Endothelial cell of umbilical vein (primary cell): ENCODE measurements at regions not wholly inside any gene's neighbourhood (a gene's known extent, or its start where the extent isn't known, plus 50 kb on each side); places are given as distances from the start of the nearest gene placed in this dataset.

Source experiments
- BruUV-seq: library from RNA; stranded (reverse); fragments of 400-500 nt; replicated peaks from 2 replicates; lab custom pipeline; 2021; lab: Mats Ljungman, UMichigan
- CTCF ChIA-PET: fragments of 300-600, 350-600 bp; sonication (Branson Sonifier 250); formaldehyde crosslinking; loops from one replicate; lab custom pipeline; 2021; ENCODE audit warnings: antibody characterized with exemption, inconsistent platforms; lab: Charles Lee
- POLR2A ChIA-PET: fragments of 300-600, 350-600 bp; sonication (Branson Sonifier 250); formaldehyde crosslinking; loops from one replicate; lab custom pipeline; 2021; ENCODE audit warnings: antibody characterized with exemption, inconsistent platforms; lab: Charles Lee
- DNase-seq: peaks from one replicate; pipeline ENCODE4 v3.0.0-alpha.2; 2011; ENCODE audit warnings: low read depth, low spot score
- FAIRE-seq: peaks from 2 replicates; lab custom pipeline; 2011; peaks lifted over from hg19 to GRCh38; lab: Jason Lieb, UNC
- H2AFZ ChIP-seq: 2 replicates; pipeline ENCODE4 v1.6.0; 2012; ENCODE audit warnings: low read depth, low read length, control low read depth, inconsistent platforms
- H3K27ac ChIP-seq: 2 replicates; pipeline ENCODE4 v1.5.1; 2011; ENCODE audit warnings: low read depth, mild to moderate bottlenecking, control low read depth, low read length, moderate library complexity; ENCODE audit not compliant: insufficient read depth
- H3K27me3 ChIP-seq, 2 experiments: 2 replicates each; pipeline versions ENCODE4 v1.6.0 to v1.6.1; 2011; ENCODE audit warnings: low read length in 2 of 2, mixed read lengths in 1 of 2; ENCODE audit not compliant: control insufficient read depth in 2 of 2, insufficient read depth in 2 of 2
- H3K36me3 ChIP-seq, 2 experiments: 2 replicates in 1 of 2; 3 replicates in 1 of 2; pipeline ENCODE4 v1.5.1; 2011; ENCODE audit warnings: low read length in 2 of 2, mild to moderate bottlenecking in 1 of 2, moderate library complexity in 1 of 2; ENCODE audit not compliant: control insufficient read depth in 2 of 2, insufficient read depth in 2 of 2; ENCODE audit errors: extremely low read depth in 1 of 2
- H3K4me1 ChIP-seq: 3 replicates; pipeline ENCODE4 v1.5.1; 2011; ENCODE audit warnings: mild to moderate bottlenecking, low read length; ENCODE audit not compliant: control insufficient read depth, insufficient read depth; ENCODE audit errors: extremely low read depth
- H3K4me2 ChIP-seq: 2 replicates; pipeline ENCODE4 v1.6.1; 2011; ENCODE audit warnings: low read length, control low read depth, mixed read lengths; ENCODE audit not compliant: insufficient read depth
- H3K4me3 ChIP-seq, 3 experiments: fragments of 200-600 bp in 1 of 3; sonication (generic), shearing (Covaris generic) in 1 of 3; replicated peaks in 1 of 3; 2 replicates each; pipeline ENCODE4 v1.5.1; 2011 to 2016; ENCODE audit warnings: control low read depth in 3 of 3, low read length in 3 of 3, mild to moderate bottlenecking in 2 of 3, inconsistent platforms in 1 of 3, low read depth in 1 of 3, moderate library complexity in 1 of 3; ENCODE audit not compliant: insufficient read depth in 1 of 3
- H3K79me2 ChIP-seq: 2 replicates; pipeline ENCODE4 v1.6.0; 2012; ENCODE audit warnings: low read length, inconsistent platforms; ENCODE audit not compliant: control insufficient read depth, insufficient read depth
- H3K9ac ChIP-seq: replicated peaks from 2 replicates; pipeline ENCODE3; 2011; ENCODE audit warnings: low read length, control low read depth; ENCODE audit not compliant: insufficient read depth; ENCODE audit errors: extremely low read depth
- H3K9me1 ChIP-seq: replicated peaks from 3 replicates; pipeline ENCODE4 v1.6.0; 2011; ENCODE audit warnings: mild to moderate bottlenecking, low read length; ENCODE audit not compliant: control insufficient read depth, insufficient read depth; ENCODE audit errors: extremely low read depth
- H3K9me3 ChIP-seq: replicated peaks from 2 replicates; pipeline ENCODE4 v1.5.1; 2012; ENCODE audit warnings: low read length, inconsistent platforms; ENCODE audit not compliant: control insufficient read depth, insufficient read depth
- H4K20me1 ChIP-seq: replicated peaks from 2 replicates; pipeline ENCODE3; 2011; ENCODE audit warnings: mild to moderate bottlenecking, low read length; ENCODE audit not compliant: control insufficient read depth, insufficient read depth; ENCODE audit errors: extremely low read depth
- CTCF ChIP-seq, 2 donors: IDR thresholded peaks; 1 replicate in 1 of 2; 2 replicates in 1 of 2; pipeline ENCODE4 v1.5.1; 2011; ENCODE audit warnings: low read length in 2 of 2, mild to moderate bottlenecking in 2 of 2, moderate library complexity in 2 of 2, control low read depth in 1 of 2, inconsistent platforms in 1 of 2, low read depth in 1 of 2; ENCODE audit not compliant: insufficient read depth in 1 of 2; ENCODE audit errors: extremely low read depth in 1 of 2
- EZH2 ChIP-seq: IDR thresholded peaks from 2 replicates; pipeline ENCODE4 v1.6.1; 2012; ENCODE audit warnings: borderline replicate concordance, low read depth, mild to moderate bottlenecking, moderate library complexity, low read length, inconsistent platforms; ENCODE audit not compliant: severe bottlenecking
- FOS ChIP-seq: IDR thresholded peaks from 2 replicates; pipeline ENCODE4 v1.6.1; 2011; ENCODE audit warnings: mild to moderate bottlenecking, low read length, moderate library complexity, borderline replicate concordance; ENCODE audit not compliant: insufficient read depth
- GATA2 ChIP-seq: IDR thresholded peaks from 2 replicates; pipeline ENCODE4 v1.7.0; 2011; ENCODE audit warnings: low read depth, mild to moderate bottlenecking, moderate library complexity, mixed read lengths, low read length; ENCODE audit not compliant: insufficient read length, insufficient read depth
- JUN ChIP-seq: IDR thresholded peaks from 2 replicates; pipeline ENCODE4 v1.6.1; 2011; ENCODE audit warnings: borderline replicate concordance, low read depth; ENCODE audit not compliant: insufficient read length, insufficient read depth
- MYC ChIP-seq: IDR thresholded peaks from one replicate; pipeline ENCODE4 v1.6.1; 2011; ENCODE audit warnings: mild to moderate bottlenecking, low read depth, low read length
- POLR2A ChIP-seq: IDR thresholded peaks from 2 replicates; pipeline ENCODE4 v1.6.1; 2012; ENCODE audit warnings: low read depth, mild to moderate bottlenecking, control low read depth, low read length
- POLR2AphosphoS5 ChIP-seq: IDR thresholded peaks from 2 replicates; pipeline ENCODE4 v1.6.1; 2012; ENCODE audit warnings: low read depth, mild to moderate bottlenecking, control low read depth, low read length, moderate library complexity; ENCODE audit not compliant: insufficient read depth
- dilution Hi-C: fragments of 300-500 bp; cut with MboI; formaldehyde crosslinking; loops from one replicate; pipeline ENCODE4 v1.15.0; 2019; ENCODE audit warnings: low sequenced_read_pairs; ENCODE audit not compliant: extremely low pct_ligation_motif_present
- intact Hi-C: fragments of 100-400 bp; cut with micrococcal nuclease; formaldehyde crosslinking; loops from one replicate; pipeline ENCODE4 v1.10.0; 2022

GRCh38 chr4:14787221-14787620, 215.1 kb upstream of the CPEB2 start:
- H3K36me3 ChIP-seq, result no peaks in the 10 kb centered on the region
- H3K4me2 ChIP-seq, result no peak overlapping the region
- TF ChIP-seq FOS (no peak), MYC (no peak), POLR2AphosphoS5 (no peak), JUN (no peak), POLR2A (no peak), CTCF (IDR thresholded peaks at IDR 0.05; ENCODE audit: extremely low read depth in 1 of 2, insufficient read depth in 1 of 2, low read depth in 1 of 2, low read length in 2 of 2) (no peak), EZH2 (no peak), GATA2 (no peak)
- no peaks in the 10 kb centered on the region for H4K20me1 ChIP-seq
- FAIRE-seq (no peak), DNase-seq (no peak)
- H3K4me1 ChIP-seq, result no peaks in the 10 kb centered on the region
- no peaks in the 10 kb centered on the region for H3K79me2 ChIP-seq
- no peaks in the 10 kb centered on the region for H3K27me3 ChIP-seq
- no peak overlapping the region for H2AFZ ChIP-seq
- dilution Hi-C loops, result no loop called here
- H3K9me3 ChIP-seq, result no peaks in the 10 kb centered on the region
- no TSS peak for BruUV-seq
- CTCF ChIA-PET, result interaction anchor here (1.0 kb wide), 2 partner anchors 1131 to 1133 kb away, joined by 4 to 5 read pairs; no protein-coding TSS in a partner anchor
- no peak overlapping the region for H3K4me3 ChIP-seq
- H3K9me1 ChIP-seq, result no peaks in the 10 kb centered on the region
- intact Hi-C loops, result no loop called here
- no peak overlapping the region for H3K9ac ChIP-seq
- H3K27ac ChIP-seq, result no peak overlapping the region
- POLR2A ChIA-PET, result no interaction called here
